ENCODE measurements at regions not wholly inside any gene's neighbourhood (a gene's known extent, or its start where the extent isn't known, plus 50 kb on each side); places are given as distances from the start of the nearest gene placed in this dataset.
"Not testable (repeated sequence)": the region's sequence is repeated elsewhere in the genome, so short reads cannot be mapped to it uniquely, and the experiment has no call there.

GRCh38 chr14:55802986-55803872 lies 223.2 kb downstream of the KTN1 start:
- FAIRE-seq (no peak), DNase-seq (ENCODE audit: insufficient read length, low spot score) (no peak)

DNA sequence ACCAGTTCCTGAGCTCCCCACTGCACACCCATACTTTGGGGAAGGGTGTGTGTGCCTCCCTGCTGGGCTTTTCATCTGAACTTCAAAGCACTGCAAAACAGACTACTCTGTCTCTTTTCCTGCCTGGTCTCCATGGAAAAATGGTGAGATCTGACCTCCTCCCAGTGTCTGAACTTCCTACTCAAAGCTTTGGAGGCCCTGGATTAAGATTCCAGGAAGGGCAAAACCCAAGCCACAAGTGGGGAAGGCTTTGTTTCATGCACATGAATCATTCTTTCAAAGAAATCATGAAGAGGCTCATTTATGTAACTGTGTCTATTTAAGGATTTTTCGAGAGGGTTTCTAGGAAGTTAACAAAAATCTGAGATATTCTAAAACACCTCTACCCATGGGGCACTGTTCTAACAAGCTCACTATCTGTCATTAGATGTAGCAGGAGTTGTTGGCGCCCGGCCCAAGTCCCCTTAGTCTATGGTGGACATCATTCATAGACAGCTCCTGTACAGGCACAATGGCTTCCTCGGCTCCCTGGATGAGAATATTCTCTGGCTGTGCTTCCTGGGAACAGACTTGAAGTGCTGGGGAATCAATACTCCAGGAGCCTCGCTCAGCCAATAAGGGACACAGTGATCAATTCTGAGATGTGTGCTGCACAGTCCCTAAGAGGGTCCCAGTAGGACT lies 224.0 kb downstream of the KTN1 start:
- no peak for DNase-seq (ENCODE audit: insufficient read length, low spot score)
- no peak for FAIRE-seq

DNA sequence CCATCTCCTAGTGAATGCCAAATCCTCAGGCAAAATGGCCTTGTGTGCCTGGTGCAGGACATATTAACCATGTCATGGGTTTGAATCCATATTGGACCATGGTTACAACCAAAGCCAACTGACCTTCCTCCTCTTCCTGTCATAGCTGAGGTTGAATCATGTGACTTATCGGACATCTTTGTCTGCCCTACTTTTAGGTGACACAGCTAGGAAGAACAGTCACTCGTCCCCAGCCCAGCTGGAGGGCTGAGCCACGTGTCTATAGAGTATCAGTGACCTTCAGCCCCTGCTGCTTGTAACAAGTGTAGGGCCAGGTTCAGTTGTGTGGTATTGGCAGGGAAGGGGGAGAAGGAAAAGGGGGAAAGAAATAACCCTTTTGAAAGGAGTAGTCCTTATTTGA lies 225.2 kb downstream of the KTN1 start:
- DNase-seq (ENCODE audit: insufficient read length, low spot score) (no peak), FAIRE-seq (no peak)

- FAIRE-seq (no peak), DNase-seq (ENCODE audit: insufficient read length, low spot score) (no peak)
Observed at GRCh38 chr14:55807053-55807880, 227.3 kb downstream of the KTN1 start.

GRCh38 chr14:55807881-55808379 lies 227.9 kb downstream of the KTN1 start:
- DNase-seq (ENCODE audit: insufficient read length, low spot score) (no peak), FAIRE-seq (no peak)

DNA sequence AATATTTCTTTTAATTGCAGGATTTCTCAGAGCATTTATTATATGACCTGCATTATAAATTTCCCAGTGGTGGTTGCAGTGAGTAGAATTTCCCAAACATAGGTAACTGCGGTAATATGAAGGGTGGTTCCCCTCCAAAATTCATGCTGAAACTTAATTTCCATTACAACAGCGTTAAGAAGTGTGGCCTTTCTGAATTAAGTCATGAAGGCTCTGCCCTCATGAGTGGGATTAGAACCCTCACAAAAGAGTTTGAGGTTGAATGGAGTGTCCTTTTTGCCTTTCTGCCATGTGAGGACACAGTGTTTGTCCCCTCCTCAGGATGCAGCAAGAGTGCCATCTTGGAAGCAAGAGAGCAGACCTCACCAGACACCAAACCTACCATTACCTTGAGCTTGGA lies 233.6 kb downstream of the KTN1 start:
- no peak for FAIRE-seq
- no peak for DNase-seq (ENCODE audit: insufficient read length, low spot score)

DNA sequence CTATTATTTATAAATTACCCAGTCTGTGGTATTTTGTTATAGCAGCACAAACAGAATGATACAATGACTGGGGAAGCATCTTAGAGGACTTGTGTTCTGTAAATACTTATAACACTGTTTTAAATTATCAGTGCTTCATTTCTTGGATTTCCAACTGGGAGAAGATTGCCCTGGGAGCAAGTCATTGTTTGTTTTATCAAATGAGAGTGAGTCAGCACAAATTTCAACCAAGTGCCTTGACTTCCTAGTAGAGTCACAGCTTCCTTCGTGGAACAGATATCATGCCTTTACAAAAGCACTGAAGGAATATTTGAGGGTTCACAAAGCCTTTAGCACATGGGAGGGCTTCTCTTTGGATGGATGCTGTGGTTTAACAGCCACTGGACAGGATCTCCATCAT lies 234.1 kb downstream of the KTN1 start:
- FAIRE-seq, result no peak

GRCh38 chr14:55814873-55815272 lies 234.9 kb downstream of the KTN1 start:
- DNase-seq (ENCODE audit: insufficient read length, low spot score) (no peak), FAIRE-seq (peak; percentile 37)

More for the DNA sequence above, 234.1 kb downstream of the KTN1 start:
- no peak for DNase-seq (ENCODE audit: insufficient read length, low spot score)

GRCh38 chr14:55816225-55816624 lies 236.2 kb downstream of the KTN1 start:
- no peak for DNase-seq (ENCODE audit: insufficient read length, low spot score)
- FAIRE-seq, result no peak

- FAIRE-seq (peak; percentile 99), DNase-seq (ENCODE audit: insufficient read length, low spot score) (no peak)
Observed at GRCh38 chr14:55819610-55820304, 239.8 kb downstream of the KTN1 start.

- FAIRE-seq (no peak), DNase-seq (ENCODE audit: insufficient read length, low spot score) (no peak)
Observed at GRCh38 chr14:55822906-55823305, 242.9 kb downstream of the KTN1 start.

DNA sequence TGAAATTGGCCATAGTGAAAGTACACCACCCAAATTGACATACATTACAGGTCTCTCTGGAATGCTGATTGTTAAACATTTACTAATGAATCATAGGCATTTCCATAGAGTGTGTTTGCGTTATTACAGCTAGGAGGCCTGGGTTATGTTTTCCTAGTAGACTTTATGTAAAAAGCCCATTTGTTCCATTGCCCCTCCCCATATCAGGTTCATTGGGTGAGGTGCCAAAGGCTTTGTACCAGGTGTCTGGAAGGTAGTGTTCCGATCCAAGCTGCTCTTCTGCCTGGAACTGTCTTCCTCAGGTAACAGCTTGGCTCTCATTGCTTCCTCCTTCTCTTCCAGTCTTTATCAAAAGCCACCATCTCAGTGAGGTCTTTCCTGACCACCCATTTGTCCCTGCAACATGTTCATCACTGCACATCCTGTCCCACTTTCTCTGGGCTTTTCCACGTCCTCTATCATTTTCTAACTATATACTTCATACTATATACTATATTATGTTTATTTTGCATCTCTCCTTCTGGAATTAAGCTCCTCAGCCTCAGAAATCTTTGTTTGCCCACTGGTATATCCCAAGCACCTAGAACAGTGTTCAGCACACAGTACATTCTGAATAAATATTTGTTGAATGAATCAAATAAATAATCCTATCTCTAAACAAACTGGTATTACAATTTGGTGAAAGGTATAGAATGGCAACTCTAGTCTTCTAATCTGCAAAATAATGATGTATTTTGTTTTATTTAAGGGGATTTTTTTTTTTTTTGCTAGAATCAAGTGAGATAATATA lies 252.3 kb downstream of the KTN1 start:
- no peak for DNase-seq (ENCODE audit: insufficient read length, low spot score)
- peak; percentile 42 for FAIRE-seq

- no peak for DNase-seq (ENCODE audit: insufficient read length, low spot score)
- FAIRE-seq, result peak; percentile 23
Observed at GRCh38 chr14:55832974-55833373, 253.0 kb downstream of the KTN1 start.

DNA sequence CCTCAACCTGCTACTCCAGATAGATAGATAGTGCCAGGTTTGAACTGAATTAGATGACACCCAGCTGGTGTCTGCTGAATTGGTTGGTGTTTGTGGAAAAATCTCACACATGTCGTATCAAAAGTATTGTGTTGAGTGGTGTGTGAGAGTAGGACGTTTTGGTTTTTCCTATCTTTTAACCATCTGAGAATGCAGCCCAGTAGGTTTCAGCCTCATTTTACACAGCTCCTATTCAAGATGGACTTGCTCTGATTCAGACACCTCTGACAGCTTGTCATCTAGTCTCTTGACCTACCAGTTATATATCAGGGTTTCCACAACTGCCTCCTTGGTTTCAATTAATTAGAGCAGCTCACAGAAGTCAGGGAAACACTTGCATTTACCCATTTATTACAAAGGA lies 254.4 kb downstream of the KTN1 start:
- DNase-seq (ENCODE audit: insufficient read length, low spot score) (no peak), FAIRE-seq (peak; percentile 48)

- no peak for DNase-seq (ENCODE audit: insufficient read length, low spot score)
- no peak for FAIRE-seq
Observed at GRCh38 chr14:55835985-55836384, 256.0 kb downstream of the KTN1 start.

DNA sequence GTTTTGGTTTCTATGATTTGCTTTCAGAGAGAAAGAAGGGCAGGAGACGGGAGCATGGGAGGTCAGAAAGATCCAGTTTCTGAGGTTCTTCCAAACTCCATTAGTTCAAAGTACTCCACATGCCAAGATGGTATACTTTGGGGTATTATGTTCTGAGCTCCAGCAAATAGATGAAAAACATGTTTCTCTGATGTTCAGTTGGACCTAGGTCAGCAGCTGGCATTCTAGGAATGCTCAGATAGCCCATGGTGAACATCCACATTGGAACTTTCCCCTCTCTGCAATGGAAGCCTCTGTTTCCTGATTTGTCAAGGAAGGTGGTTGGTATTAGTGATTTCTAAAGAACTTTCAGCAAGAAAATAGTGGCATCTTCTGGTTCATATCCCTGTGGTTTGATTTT lies 257.5 kb downstream of the KTN1 start:
- FAIRE-seq, result no peak

DNA sequence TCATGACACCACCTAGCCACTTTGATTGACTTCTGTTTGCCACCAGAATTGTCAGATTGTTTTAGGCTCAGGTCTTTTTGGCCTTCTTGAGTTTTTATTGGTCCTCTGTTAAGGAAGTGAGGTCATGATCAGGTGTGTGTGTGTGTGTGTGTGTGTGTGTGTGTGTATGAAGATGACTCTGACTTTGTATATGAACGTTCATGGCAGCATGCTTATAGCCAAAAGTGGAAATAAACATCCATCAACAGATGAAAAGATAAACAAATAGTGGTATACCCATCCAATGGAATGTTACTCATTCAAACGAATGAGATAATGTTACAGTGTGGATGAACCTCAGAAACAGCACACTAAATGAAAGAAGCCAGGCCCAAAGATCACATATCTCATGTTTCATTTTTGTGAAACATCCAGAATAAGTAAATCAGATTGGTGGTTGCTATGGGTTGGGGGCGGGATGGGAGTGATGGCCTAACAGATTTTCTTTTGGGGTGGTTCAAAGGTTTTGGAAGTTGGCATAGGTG lies 258.6 kb downstream of the KTN1 start:
- no peak for DNase-seq (ENCODE audit: insufficient read length, low spot score)
- no peak for FAIRE-seq

More for the DNA sequence above, 257.5 kb downstream of the KTN1 start:
- DNase-seq (ENCODE audit: insufficient read length, low spot score), result no peak

GRCh38 chr14:55839301-55839947 lies 259.4 kb downstream of the KTN1 start:
- not testable (repeated sequence) for FAIRE-seq; DNase-seq (ENCODE audit: insufficient read length, low spot score)

GRCh38 chr14:55840821-55841220 lies 260.8 kb downstream of the KTN1 start:
- FAIRE-seq (no peak), DNase-seq (ENCODE audit: insufficient read length, low spot score) (no peak)

All from GM19239 (cell line).